WERI-Rb-1 (cell line): ENCODE measurements at regions not wholly inside any gene's neighbourhood (a gene's known extent, or its start where the extent isn't known, plus 50 kb on each side); places are given as distances from the start of the nearest gene placed in this dataset.

Source experiments
- DNase-seq: peaks from one replicate; pipeline ENCODE4 v3.0.0-alpha.2; 2020
- H3K27ac ChIP-seq: fragments of 250-450 bp; sonication (Bioruptor Pico); 2 replicates; pipeline ENCODE4 v1.5.1; 2020; ENCODE audit warnings: mild to moderate bottlenecking, moderate library complexity
- H3K27me3 ChIP-seq: fragments of 250-450 bp; sonication (Bioruptor Pico); 2 replicates; pipeline ENCODE4 v1.5.1; 2021; ENCODE audit warnings: mild to moderate bottlenecking, low read depth, moderate library complexity; ENCODE audit not compliant: insufficient read depth, severe bottlenecking
- H3K36me3 ChIP-seq: fragments of 250-450 bp; sonication (Bioruptor Pico); 2 replicates; pipeline ENCODE4 v1.5.1; 2020; ENCODE audit warnings: mild to moderate bottlenecking, moderate library complexity
- H3K4me3 ChIP-seq: 2 replicates; pipeline ENCODE4 v1.5.1; 2011; ENCODE audit warnings: low read depth, mild to moderate bottlenecking, control low read depth, low read length
- H3K9me3 ChIP-seq: fragments of 250-450 bp; sonication (Bioruptor Pico); 2 replicates; pipeline ENCODE4 v1.5.1; 2021; ENCODE audit warnings: mild to moderate bottlenecking, moderate library complexity; ENCODE audit not compliant: severe bottlenecking
- TF ChIP-seq, protein P1 (sequence below): IDR thresholded peaks from 2 replicates; pipeline ENCODE4 v1.5.1; 2011; ENCODE audit warnings: low read depth, mild to moderate bottlenecking, control low read depth, inconsistent platforms, low read length

DNA sequence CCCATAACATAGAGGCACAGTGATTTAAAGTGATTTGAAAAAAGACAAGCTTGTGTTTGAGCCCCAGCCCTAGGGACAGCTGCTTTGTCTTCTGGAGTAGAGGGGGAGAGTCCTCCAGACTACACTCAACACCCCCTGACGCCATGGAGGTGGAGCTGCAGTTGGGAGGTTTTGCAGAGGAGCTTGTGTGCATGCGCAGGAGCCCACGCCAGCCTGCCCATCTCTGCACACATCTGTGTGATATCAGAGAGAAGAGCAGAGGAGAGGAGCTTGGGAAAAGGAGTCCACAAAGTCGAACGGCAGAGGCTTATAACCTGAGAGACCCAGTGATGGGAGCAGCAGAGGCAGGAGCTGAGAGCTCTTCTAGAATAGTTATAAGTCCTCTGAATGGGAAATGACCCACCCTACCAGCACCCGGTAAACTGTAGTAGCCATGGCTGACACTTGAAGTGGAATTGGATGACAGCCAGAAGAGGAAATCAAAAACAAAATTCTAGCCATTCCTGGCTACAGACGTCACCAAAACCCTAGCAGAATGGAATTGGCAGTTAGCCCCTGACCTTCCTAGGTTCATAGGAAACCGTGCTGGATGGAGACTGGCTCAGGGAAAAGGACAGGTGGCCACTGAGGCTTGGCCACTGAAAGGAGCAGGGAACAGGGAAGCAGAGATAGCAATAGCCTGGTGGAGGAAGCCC lies 185.1 kb upstream of the VASH1 start:
- H3K4me3 ChIP-seq: no peak overlapping the region
- H3K27ac ChIP-seq: no peak overlapping the region
- H3K9me3 ChIP-seq: peaks cover 3% of the 10 kb centered on the region
- H3K36me3 ChIP-seq: no peaks in the 10 kb centered on the region
- H3K27me3 ChIP-seq: no peaks in the 10 kb centered on the region
- TF ChIP-seq, protein P1, sequence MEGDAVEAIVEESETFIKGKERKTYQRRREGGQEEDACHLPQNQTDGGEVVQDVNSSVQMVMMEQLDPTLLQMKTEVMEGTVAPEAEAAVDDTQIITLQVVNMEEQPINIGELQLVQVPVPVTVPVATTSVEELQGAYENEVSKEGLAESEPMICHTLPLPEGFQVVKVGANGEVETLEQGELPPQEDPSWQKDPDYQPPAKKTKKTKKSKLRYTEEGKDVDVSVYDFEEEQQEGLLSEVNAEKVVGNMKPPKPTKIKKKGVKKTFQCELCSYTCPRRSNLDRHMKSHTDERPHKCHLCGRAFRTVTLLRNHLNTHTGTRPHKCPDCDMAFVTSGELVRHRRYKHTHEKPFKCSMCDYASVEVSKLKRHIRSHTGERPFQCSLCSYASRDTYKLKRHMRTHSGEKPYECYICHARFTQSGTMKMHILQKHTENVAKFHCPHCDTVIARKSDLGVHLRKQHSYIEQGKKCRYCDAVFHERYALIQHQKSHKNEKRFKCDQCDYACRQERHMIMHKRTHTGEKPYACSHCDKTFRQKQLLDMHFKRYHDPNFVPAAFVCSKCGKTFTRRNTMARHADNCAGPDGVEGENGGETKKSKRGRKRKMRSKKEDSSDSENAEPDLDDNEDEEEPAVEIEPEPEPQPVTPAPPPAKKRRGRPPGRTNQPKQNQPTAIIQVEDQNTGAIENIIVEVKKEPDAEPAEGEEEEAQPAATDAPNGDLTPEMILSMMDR: no peak
- no peak for DNase-seq

DNA sequence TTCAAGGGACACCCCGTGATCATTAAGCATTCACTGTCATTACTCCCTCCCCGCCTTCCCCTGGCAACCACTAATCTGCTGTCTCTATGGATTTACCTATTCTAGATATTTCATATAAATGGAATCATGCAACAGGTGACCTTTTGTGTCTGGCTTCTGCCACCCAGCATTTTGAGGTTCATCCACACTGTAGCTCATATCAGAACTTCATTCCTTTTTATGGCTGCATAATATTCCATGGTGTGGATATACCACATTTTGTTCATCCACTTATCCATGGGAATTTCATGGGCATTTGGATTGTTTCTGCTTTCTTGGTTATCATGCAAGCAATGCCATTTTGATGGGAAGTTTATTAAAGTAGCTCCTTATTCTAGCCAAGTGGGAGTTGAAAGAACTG lies 184.2 kb upstream of the VASH1 start:
- no peak for DNase-seq
- H3K27ac ChIP-seq: no peak overlapping the region
- TF ChIP-seq, protein P1: no peak
- H3K36me3 ChIP-seq: no peaks in the 10 kb centered on the region
- H3K9me3 ChIP-seq: peaks cover 3% of the 10 kb centered on the region
- no peaks in the 10 kb centered on the region for H3K27me3 ChIP-seq
- H3K4me3 ChIP-seq: no peak overlapping the region

DNA sequence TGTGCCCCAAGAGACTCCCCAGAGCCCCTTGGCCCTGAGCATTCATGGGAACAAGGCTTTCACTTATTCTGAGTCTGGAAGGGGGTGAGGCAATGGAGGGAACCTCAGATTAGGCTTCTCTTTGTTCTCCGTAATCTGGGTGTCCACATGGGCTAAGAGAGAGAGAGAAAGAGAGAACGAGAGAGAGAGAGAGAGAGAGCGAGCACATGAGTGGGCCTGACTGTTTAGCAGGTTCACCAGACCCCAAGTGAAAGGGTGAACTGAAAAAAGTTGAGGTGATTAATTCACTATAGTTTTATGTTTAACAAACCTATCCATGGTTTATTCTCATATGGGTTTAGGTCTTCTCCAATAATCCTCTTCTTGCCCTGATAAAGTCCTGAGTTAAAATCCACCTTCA lies 183.4 kb upstream of the VASH1 start:
- Histone ChIP-seq H3K4me3 (no peak overlapping the region), H3K27me3 (no peaks in the 10 kb centered on the region), H3K27ac (no peak overlapping the region), H3K9me3 (peaks cover 3% of the 10 kb centered on the region), H3K36me3 (no peaks in the 10 kb centered on the region)
- no peak for DNase-seq
- TF ChIP-seq, protein P1: no peak

DNA sequence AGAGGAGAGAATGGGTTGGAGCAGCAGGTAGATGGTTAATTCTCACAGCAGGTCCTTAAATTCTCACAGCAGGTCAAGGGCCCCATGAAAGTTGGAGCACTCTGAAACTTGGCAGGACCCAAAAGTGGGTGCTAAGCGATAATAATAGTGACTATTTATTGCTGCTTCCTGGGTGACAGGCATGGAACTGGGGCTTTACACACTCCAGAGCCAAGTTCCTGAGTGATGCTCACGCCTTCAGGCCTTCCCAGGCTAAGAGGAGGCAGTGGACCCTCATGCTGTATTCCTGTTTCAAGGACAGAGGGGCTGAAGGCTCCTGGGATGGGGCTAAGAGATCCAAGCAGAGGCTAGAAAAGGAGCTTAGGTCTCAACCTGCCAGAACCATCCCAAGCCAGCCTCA lies 180.9 kb upstream of the VASH1 start:
- TF ChIP-seq, protein P1: no peak
- no peaks in the 10 kb centered on the region for H3K36me3 ChIP-seq
- H3K4me3 ChIP-seq: no peak overlapping the region
- no peak overlapping the region for H3K27ac ChIP-seq
- DNase-seq: no peak
- peaks cover 3% of the 10 kb centered on the region for H3K9me3 ChIP-seq
- H3K27me3 ChIP-seq: no peaks in the 10 kb centered on the region

DNA sequence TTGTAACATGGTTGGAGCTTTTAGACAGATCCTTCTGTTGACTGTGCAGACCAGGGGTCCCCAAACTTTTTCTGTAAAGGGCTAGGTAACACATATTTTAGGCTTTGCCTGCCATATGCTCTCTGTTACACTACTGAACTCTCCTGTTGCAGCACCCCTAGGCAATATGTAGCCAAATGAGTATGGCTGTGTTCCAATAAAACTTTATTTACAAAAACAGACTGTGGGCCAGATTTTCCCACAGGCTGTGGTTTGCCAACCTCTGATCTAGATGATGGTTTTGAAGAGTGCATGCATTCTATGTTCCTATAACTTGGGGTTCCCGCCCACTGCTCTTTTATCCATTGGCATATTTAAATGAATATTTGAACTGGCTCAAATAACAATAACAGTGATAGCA lies 180.3 kb upstream of the VASH1 start:
- Histone ChIP-seq H3K4me3 (no peak overlapping the region), H3K9me3 (peaks cover 3% of the 10 kb centered on the region), H3K36me3 (no peaks in the 10 kb centered on the region), H3K27ac (no peak overlapping the region), H3K27me3 (no peaks in the 10 kb centered on the region)
- no peak for DNase-seq
- TF ChIP-seq, protein P1: no peak

DNA sequence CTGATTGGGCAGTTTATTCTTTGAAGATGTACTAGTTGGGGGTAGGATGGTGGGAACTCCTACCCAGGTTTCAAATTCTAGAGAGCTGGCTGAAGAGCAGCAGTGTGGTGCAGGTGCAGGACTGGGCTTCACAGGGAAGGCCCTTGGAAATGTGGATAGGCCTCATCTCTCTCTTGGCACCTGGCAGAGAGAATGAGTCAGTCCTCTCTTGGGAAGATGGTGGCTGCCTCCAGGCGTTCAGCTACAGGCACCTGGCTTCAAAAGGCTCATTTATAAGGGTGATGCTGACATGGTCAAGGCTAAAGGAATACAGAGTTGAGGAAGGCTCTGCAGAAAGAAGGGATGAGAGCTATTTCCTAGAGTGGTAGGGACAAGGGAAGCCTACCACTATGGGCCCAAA lies 179.7 kb upstream of the VASH1 start:
- no peak overlapping the region for H3K27ac ChIP-seq
- no peaks in the 10 kb centered on the region for H3K36me3 ChIP-seq
- H3K9me3 ChIP-seq: peaks cover 3% of the 10 kb centered on the region
- no peak overlapping the region for H3K4me3 ChIP-seq
- H3K27me3 ChIP-seq: no peaks in the 10 kb centered on the region
- DNase-seq: no peak
- TF ChIP-seq, protein P1: no peak
